HEK293 (cell line): ENCODE measurements at regions not wholly inside any gene's neighbourhood (a gene's known extent, or its start where the extent isn't known, plus 50 kb on each side); places are given as distances from the start of the nearest gene placed in this dataset.

Source experiments
- KLF1 ChIP-seq: fragments of 450-650 bp; formaldehyde crosslinking; IDR thresholded peaks from 2 replicates; pipeline ENCODE4 v1.5.1; 2016; ENCODE audit warnings: missing biosample characterization, missing genetic modification characterization
- KLF8 ChIP-seq: fragments of 450-650 bp; formaldehyde crosslinking; IDR thresholded peaks from 2 replicates; pipeline ENCODE4 v1.5.1; 2016; ENCODE audit warnings: missing biosample characterization, missing genetic modification characterization
- SP2 ChIP-seq: fragments of 450-650 bp; formaldehyde crosslinking; IDR thresholded peaks from 2 replicates; pipeline ENCODE4 v1.5.1; 2016; ENCODE audit warnings: missing biosample characterization, missing genetic modification characterization
- ZBTB7A ChIP-seq: fragments of 450-650 bp; formaldehyde crosslinking; IDR thresholded peaks from 2 replicates; pipeline ENCODE4 v1.5.1; 2016; ENCODE audit warnings: low read depth, missing biosample characterization, missing genetic modification characterization
- ZNF214 ChIP-seq: fragments of 450-650 bp; formaldehyde crosslinking; IDR thresholded peaks from 2 replicates; pipeline ENCODE4 v1.5.1; 2017; ENCODE audit warnings: missing biosample characterization, mild to moderate bottlenecking, missing genetic modification characterization, borderline replicate concordance
- ZNF37A ChIP-seq: fragments of 450-650 bp; IDR thresholded peaks from 2 replicates; pipeline ENCODE4 v1.5.1; 2018; ENCODE audit warnings: missing biosample characterization, missing genetic modification characterization
- ZNF404 ChIP-seq: fragments of 450-650 bp; formaldehyde crosslinking; IDR thresholded peaks from 2 replicates; pipeline ENCODE4 v1.5.1; 2017; ENCODE audit warnings: missing biosample characterization, missing genetic modification characterization
- TF ChIP-seq, protein P1 (sequence below): fragments of 450-650 bp; formaldehyde crosslinking; IDR thresholded peaks from 2 replicates; pipeline ENCODE4 v1.5.1; 2016; ENCODE audit warnings: missing biosample characterization, missing genetic modification characterization
- TF ChIP-seq, protein P2 (sequence below): fragments of 450-650 bp; formaldehyde crosslinking; IDR thresholded peaks from 2 replicates; pipeline ENCODE4 v1.5.1; 2016; ENCODE audit warnings: missing biosample characterization, missing genetic modification characterization
- TF ChIP-seq, protein P3 (sequence below): fragments of 450-650 bp; formaldehyde crosslinking; IDR thresholded peaks from 2 replicates; pipeline ENCODE4 v1.5.1; 2016; ENCODE audit warnings: missing biosample characterization, missing genetic modification characterization, low read depth
- TF ChIP-seq, protein P4 (sequence below): fragments of 450-650 bp; formaldehyde crosslinking; IDR thresholded peaks from 2 replicates; pipeline ENCODE4 v1.5.1; 2016; ENCODE audit warnings: missing biosample characterization, missing genetic modification characterization, borderline replicate concordance
- TF ChIP-seq, protein P5 (sequence below): fragments of 450-650 bp; formaldehyde crosslinking; IDR thresholded peaks from 2 replicates; pipeline ENCODE4 v1.5.1; 2016; ENCODE audit warnings: missing biosample characterization, missing genetic modification characterization

DNA sequence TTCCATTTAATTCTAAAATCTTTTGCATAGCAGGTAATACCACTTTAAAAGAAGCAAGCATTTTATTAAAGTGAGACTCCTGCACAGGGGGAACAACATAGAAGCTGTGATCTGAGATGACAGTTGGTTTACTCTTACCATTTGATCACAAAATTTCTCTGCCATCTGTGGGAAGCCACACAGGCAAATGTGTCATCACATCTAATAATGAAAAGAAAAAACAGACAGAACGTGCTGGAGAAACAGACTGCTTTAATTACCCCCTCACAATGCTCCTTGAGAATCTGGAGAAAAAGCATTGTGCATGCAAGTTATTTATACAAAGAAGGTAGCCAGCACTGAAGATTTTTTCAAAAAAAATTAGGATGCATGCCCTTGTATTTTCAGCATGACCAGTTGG, 165.2 kb upstream of the PTER start:
- TF ChIP-seq ZNF37A (tag by site-specific recombination) (no peak), ZNF404 (no peak), KLF1 (no peak), SP2 (tag by site-specific recombination) (no peak), KLF8 (tag by site-specific recombination) (no peak), ZNF214 (tag by site-specific recombination) (no peak), ZBTB7A (no peak)
- TF ChIP-seq, protein P1, sequence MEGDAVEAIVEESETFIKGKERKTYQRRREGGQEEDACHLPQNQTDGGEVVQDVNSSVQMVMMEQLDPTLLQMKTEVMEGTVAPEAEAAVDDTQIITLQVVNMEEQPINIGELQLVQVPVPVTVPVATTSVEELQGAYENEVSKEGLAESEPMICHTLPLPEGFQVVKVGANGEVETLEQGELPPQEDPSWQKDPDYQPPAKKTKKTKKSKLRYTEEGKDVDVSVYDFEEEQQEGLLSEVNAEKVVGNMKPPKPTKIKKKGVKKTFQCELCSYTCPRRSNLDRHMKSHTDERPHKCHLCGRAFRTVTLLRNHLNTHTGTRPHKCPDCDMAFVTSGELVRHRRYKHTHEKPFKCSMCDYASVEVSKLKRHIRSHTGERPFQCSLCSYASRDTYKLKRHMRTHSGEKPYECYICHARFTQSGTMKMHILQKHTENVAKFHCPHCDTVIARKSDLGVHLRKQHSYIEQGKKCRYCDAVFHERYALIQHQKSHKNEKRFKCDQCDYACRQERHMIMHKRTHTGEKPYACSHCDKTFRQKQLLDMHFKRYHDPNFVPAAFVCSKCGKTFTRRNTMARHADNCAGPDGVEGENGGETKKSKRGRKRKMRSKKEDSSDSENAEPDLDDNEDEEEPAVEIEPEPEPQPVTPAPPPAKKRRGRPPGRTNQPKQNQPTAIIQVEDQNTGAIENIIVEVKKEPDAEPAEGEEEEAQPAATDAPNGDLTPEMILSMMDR: no peak
- TF ChIP-seq, protein P2, sequence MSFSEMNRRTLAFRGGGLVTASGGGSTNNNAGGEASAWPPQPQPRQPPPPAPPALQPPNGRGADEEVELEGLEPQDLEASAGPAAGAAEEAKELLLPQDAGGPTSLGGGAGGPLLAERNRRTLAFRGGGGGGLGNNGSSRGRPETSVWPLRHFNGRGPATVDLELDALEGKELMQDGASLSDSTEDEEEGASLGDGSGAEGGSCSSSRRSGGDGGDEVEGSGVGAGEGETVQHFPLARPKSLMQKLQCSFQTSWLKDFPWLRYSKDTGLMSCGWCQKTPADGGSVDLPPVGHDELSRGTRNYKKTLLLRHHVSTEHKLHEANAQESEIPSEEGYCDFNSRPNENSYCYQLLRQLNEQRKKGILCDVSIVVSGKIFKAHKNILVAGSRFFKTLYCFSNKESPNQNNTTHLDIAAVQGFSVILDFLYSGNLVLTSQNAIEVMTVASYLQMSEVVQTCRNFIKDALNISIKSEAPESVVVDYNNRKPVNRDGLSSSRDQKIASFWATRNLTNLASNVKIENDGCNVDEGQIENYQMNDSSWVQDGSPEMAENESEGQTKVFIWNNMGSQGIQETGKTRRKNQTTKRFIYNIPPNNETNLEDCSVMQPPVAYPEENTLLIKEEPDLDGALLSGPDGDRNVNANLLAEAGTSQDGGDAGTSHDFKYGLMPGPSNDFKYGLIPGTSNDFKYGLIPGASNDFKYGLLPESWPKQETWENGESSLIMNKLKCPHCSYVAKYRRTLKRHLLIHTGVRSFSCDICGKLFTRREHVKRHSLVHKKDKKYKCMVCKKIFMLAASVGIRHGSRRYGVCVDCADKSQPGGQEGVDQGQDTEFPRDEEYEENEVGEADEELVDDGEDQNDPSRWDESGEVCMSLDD: no peak
- TF ChIP-seq, protein P3, sequence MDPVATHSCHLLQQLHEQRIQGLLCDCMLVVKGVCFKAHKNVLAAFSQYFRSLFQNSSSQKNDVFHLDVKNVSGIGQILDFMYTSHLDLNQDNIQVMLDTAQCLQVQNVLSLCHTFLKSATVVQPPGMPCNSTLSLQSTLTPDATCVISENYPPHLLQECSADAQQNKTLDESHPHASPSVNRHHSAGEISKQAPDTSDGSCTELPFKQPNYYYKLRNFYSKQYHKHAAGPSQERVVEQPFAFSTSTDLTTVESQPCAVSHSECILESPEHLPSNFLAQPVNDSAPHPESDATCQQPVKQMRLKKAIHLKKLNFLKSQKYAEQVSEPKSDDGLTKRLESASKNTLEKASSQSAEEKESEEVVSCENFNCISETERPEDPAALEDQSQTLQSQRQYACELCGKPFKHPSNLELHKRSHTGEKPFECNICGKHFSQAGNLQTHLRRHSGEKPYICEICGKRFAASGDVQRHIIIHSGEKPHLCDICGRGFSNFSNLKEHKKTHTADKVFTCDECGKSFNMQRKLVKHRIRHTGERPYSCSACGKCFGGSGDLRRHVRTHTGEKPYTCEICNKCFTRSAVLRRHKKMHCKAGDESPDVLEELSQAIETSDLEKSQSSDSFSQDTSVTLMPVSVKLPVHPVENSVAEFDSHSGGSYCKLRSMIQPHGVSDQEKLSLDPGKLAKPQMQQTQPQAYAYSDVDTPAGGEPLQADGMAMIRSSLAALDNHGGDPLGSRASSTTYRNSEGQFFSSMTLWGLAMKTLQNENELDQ (tag by site-specific recombination): no peak
- TF ChIP-seq, protein P4, sequence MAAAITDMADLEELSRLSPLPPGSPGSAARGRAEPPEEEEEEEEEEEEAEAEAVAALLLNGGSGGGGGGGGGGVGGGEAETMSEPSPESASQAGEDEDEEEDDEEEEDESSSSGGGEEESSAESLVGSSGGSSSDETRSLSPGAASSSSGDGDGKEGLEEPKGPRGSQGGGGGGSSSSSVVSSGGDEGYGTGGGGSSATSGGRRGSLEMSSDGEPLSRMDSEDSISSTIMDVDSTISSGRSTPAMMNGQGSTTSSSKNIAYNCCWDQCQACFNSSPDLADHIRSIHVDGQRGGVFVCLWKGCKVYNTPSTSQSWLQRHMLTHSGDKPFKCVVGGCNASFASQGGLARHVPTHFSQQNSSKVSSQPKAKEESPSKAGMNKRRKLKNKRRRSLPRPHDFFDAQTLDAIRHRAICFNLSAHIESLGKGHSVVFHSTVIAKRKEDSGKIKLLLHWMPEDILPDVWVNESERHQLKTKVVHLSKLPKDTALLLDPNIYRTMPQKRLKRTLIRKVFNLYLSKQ (tag by site-specific recombination): no peak
- TF ChIP-seq, protein P5, sequence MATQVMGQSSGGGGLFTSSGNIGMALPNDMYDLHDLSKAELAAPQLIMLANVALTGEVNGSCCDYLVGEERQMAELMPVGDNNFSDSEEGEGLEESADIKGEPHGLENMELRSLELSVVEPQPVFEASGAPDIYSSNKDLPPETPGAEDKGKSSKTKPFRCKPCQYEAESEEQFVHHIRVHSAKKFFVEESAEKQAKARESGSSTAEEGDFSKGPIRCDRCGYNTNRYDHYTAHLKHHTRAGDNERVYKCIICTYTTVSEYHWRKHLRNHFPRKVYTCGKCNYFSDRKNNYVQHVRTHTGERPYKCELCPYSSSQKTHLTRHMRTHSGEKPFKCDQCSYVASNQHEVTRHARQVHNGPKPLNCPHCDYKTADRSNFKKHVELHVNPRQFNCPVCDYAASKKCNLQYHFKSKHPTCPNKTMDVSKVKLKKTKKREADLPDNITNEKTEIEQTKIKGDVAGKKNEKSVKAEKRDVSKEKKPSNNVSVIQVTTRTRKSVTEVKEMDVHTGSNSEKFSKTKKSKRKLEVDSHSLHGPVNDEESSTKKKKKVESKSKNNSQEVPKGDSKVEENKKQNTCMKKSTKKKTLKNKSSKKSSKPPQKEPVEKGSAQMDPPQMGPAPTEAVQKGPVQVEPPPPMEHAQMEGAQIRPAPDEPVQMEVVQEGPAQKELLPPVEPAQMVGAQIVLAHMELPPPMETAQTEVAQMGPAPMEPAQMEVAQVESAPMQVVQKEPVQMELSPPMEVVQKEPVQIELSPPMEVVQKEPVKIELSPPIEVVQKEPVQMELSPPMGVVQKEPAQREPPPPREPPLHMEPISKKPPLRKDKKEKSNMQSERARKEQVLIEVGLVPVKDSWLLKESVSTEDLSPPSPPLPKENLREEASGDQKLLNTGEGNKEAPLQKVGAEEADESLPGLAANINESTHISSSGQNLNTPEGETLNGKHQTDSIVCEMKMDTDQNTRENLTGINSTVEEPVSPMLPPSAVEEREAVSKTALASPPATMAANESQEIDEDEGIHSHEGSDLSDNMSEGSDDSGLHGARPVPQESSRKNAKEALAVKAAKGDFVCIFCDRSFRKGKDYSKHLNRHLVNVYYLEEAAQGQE (tag by site-specific recombination): no peak
